HCT116 (cell line): ENCODE measurements at regions not wholly inside any gene's neighbourhood (a gene's known extent, or its start where the extent isn't known, plus 50 kb on each side); places are given as distances from the start of the nearest gene placed in this dataset.

Experiments
- ATAC-seq: fragments of 200-7000 bp; cut with Tn5 transposase; 2 replicates; pipeline ENCODE4 v1.9.1; 2020; ENCODE audit warnings: mild to moderate bottlenecking, moderate library complexity
- BruUV-seq: library from RNA; stranded (reverse); fragments of 400-500 nt; replicated peaks from 2 replicates; lab custom pipeline; 2021; lab: Mats Ljungman, UMichigan
- CTCF ChIA-PET: fragments of 300-600 bp; sonication (Branson Sonifier 250); formaldehyde crosslinking; loops from one replicate; lab custom pipeline; 2021; ENCODE audit warnings: antibody characterized with exemption; lab: Charles Lee
- POLR2A ChIA-PET: fragments of 300-600, 350-600 bp; sonication (Branson Sonifier 250); formaldehyde crosslinking; loops from one replicate; lab custom pipeline; 2021; ENCODE audit warnings: antibody characterized with exemption; lab: Charles Lee
- RAD21 ChIA-PET, 2 experiments: fragments of 300-600 bp; sonication (Branson Sonifier 250); formaldehyde crosslinking; loops; one replicate each; lab custom pipeline; 2023; ENCODE audit warnings: low total read pairs in 2 of 2; ENCODE audit not compliant: uncharacterized antibody in 2 of 2, unreplicated experiment in 2 of 2, low non-redundant PET in 1 of 2; lab: Charles Lee
- DNase-seq: peaks from one replicate; pipeline ENCODE4 v3.0.0-alpha.2; 2010; ENCODE audit warnings: low read depth, low spot score
- H2AFZ ChIP-seq: fragments of 200-600 bp; shearing (Covaris generic), sonication (generic); 2 replicates; pipeline ENCODE4 v1.6.1; 2017; ENCODE audit warnings: low read depth, mixed run types, mixed read lengths, antibody characterized with exemption, low read length; ENCODE audit not compliant: poor library complexity, severe bottlenecking
- H3K27ac ChIP-seq: 2 replicates; pipeline ENCODE4 v1.5.1; 2012; ENCODE audit warnings: low read depth, low read length
- H3K27me3 ChIP-seq: fragments of 200-600 bp; sonication (generic); 2 replicates; pipeline ENCODE4 v1.6.1; 2016; ENCODE audit warnings: mixed run types, low read length, mixed read lengths; ENCODE audit not compliant: insufficient read depth
- H3K36me3 ChIP-seq, 2 experiments: fragments of 200-500 bp in 1 of 2; fragments of 200-600 bp in 1 of 2; sonication (Bioruptor generic) in 1 of 2; sonication (generic) in 1 of 2; 2 replicates each; pipeline versions ENCODE4 v1.5.1 to v1.6.1; 2014 to 2016; ENCODE audit warnings: low read length in 2 of 2, inconsistent platforms in 1 of 2, mixed read lengths in 1 of 2, mixed run types in 1 of 2; ENCODE audit not compliant: insufficient read depth in 2 of 2, control insufficient read depth in 1 of 2
- H3K4me1 ChIP-seq, 2 experiments: fragments of 200-600 bp in 1 of 2; sonication (generic) in 1 of 2; 2 replicates each; pipeline versions ENCODE4 v1.5.1 to v1.6.1; 2012 to 2017; ENCODE audit warnings: low read length in 2 of 2, inconsistent platforms in 1 of 2, mild to moderate bottlenecking in 1 of 2, mixed read lengths in 1 of 2, mixed run types in 1 of 2, moderate library complexity in 1 of 2; ENCODE audit not compliant: insufficient read depth in 2 of 2, control insufficient read depth in 1 of 2
- H3K4me2 ChIP-seq: fragments of 200-600 bp; sonication (generic); 2 replicates; pipeline ENCODE4 v1.6.1; 2017; ENCODE audit warnings: mixed run types, low read length, mixed read lengths
- H3K4me3 ChIP-seq, 2 experiments: fragments of 200-600 bp in 1 of 2; sonication (generic) in 1 of 2; replicated peaks in 1 of 2; 2 replicates each; pipeline ENCODE4 v1.5.1; 2011 to 2016; ENCODE audit warnings: low read length in 2 of 2, control low read depth in 1 of 2, low read depth in 1 of 2, mild to moderate bottlenecking in 1 of 2, mixed read lengths in 1 of 2, mixed run types in 1 of 2
- H3K79me2 ChIP-seq: fragments of 200-600 bp; sonication (generic); 2 replicates; pipeline ENCODE4 v1.6.1; 2017; ENCODE audit warnings: mild to moderate bottlenecking, mixed run types, low read length, moderate library complexity, mixed read lengths; ENCODE audit not compliant: insufficient read depth
- H3K9ac ChIP-seq: fragments of 200-600 bp; sonication (generic); 2 replicates; pipeline ENCODE4 v1.6.1; 2016; ENCODE audit warnings: low read length, mixed read lengths
- H3K9me2 ChIP-seq: fragments of 200-600 bp; sonication (generic), shearing (Covaris generic); 2 replicates; pipeline ENCODE4 v1.6.1; 2017; ENCODE audit warnings: mixed run types, mild to moderate bottlenecking, moderate library complexity; ENCODE audit not compliant: insufficient read depth
- H3K9me3 ChIP-seq, 2 experiments: fragments of 200-500 bp in 1 of 2; fragments of 200-600 bp in 1 of 2; sonication (Bioruptor generic) in 1 of 2; sonication (generic) in 1 of 2; 2 replicates each; pipeline ENCODE4 v1.6.1; 2014 to 2017; ENCODE audit warnings: low read length in 2 of 2, mixed read lengths in 2 of 2, inconsistent platforms in 1 of 2, low read depth in 1 of 2, mild to moderate bottlenecking in 1 of 2, mixed run types in 1 of 2, moderate library complexity in 1 of 2; ENCODE audit not compliant: control insufficient read depth in 1 of 2, insufficient read depth in 1 of 2
- H4K20me1 ChIP-seq: fragments of 200-600 bp; sonication (generic), shearing (Covaris generic); 2 replicates; pipeline ENCODE4 v1.6.1; 2017; ENCODE audit warnings: mixed run types, mild to moderate bottlenecking, moderate library complexity; ENCODE audit not compliant: insufficient read depth
- ATF3 ChIP-seq: IDR thresholded peaks from 2 replicates; pipeline ENCODE4 v1.6.1; 2012
- CBX3 ChIP-seq: IDR thresholded peaks from 2 replicates; pipeline ENCODE4 v1.6.1; 2012; ENCODE audit warnings: low read depth
- CTCF ChIP-seq, 3 experiments: fragments of 200-600 bp in 1 of 3; sonication (generic) in 1 of 3; IDR thresholded peaks in 2 of 3; conservative IDR thresholded peaks in 1 of 3; 2 replicates each; pipeline ENCODE4 v1.5.1; 2012 to 2017; ENCODE audit warnings: low read depth in 2 of 3, low read length in 2 of 3, antibody characterized with exemption in 1 of 3, borderline replicate concordance in 1 of 3, control low read depth in 1 of 3, mild to moderate bottlenecking in 1 of 3, mixed read lengths in 1 of 3, mixed run types in 1 of 3, moderate library complexity in 1 of 3; ENCODE audit not compliant: insufficient read depth in 1 of 3
- EGR1 ChIP-seq: IDR thresholded peaks from 2 replicates; pipeline ENCODE4 v1.6.1; 2012; ENCODE audit warnings: low read depth
- ELF1 ChIP-seq: IDR thresholded peaks from 2 replicates; pipeline ENCODE4 v1.6.1; 2012; ENCODE audit warnings: low read depth, borderline replicate concordance
- EZH2phosphoT487 ChIP-seq: fragments of 200-600 bp; IDR thresholded peaks from 2 replicates; pipeline ENCODE4 v1.6.1; 2018; ENCODE audit warnings: antibody characterized with exemption, borderline replicate concordance
- JUND ChIP-seq: IDR thresholded peaks from 2 replicates; pipeline ENCODE4 v1.6.1; 2012
- RAD21 ChIP-seq: IDR thresholded peaks from 2 replicates; pipeline ENCODE4 v1.6.1; 2012; ENCODE audit warnings: low read depth, mild to moderate bottlenecking
- SIN3A ChIP-seq: IDR thresholded peaks from 2 replicates; pipeline ENCODE4 v1.6.1; 2012; ENCODE audit warnings: low read depth
- SRF ChIP-seq: IDR thresholded peaks from 2 replicates; pipeline ENCODE4 v1.6.1; 2012; ENCODE audit warnings: low read depth
- YY1 ChIP-seq: IDR thresholded peaks from 2 replicates; pipeline ENCODE4 v1.6.1; 2011; ENCODE audit warnings: low read length, low read depth, moderate library complexity, mild to moderate bottlenecking; ENCODE audit not compliant: insufficient replicate concordance; ENCODE audit errors: extremely low read depth
- ZFX ChIP-seq: fragments of 450-650 bp; IDR thresholded peaks from 2 replicates; pipeline ENCODE4 v1.6.1; 2017
- ZNF274 ChIP-seq: fragments of 200-500 bp; sonication (Bioruptor generic); IDR thresholded peaks from 2 replicates; pipeline ENCODE4 v1.6.1; 2014; ENCODE audit warnings: mild to moderate bottlenecking, low read depth, low read length, inconsistent platforms
- intact Hi-C: fragments of 100-400 bp; cut with micrococcal nuclease; formaldehyde crosslinking; loops from 2 replicates; pipeline ENCODE4 v1.10.0; 2022
- TF ChIP-seq, protein P1 (sequence below): IDR thresholded peaks from 2 replicates; pipeline ENCODE4 v1.6.1; 2011; ENCODE audit warnings: mild to moderate bottlenecking, low read length, moderate library complexity; ENCODE audit not compliant: insufficient replicate concordance; ENCODE audit errors: extremely low read depth

- intact Hi-C loops, result no loop called here
- TF ChIP-seq YY1 (no peak), JUND (0 out of 2 replicates have a peak, but pooled peaks have one; percentile 10), ZNF274 (no peak)
- ATAC-seq, result no peak
- Histone ChIP-seq H3K4me1 (peaks cover 4 to 25% of the 10 kb centered on the region in 2 experiments; a peak in 3 of 4 replicates), H3K79me2 (no peaks in the 10 kb centered on the region), H3K4me2 (0 out of 2 replicates have a peak overlapping the region, but pooled peaks have one; percentile 2), H3K9me3 (no peaks in the 10 kb centered on the region), H2AFZ (no peak overlapping the region), H4K20me1 (no peaks in the 10 kb centered on the region), H3K27me3 (no peaks in the 10 kb centered on the region), H3K27ac (peak overlapping the region; percentile 8; the same call in 1 of the 2 replicates), H3K36me3 (peaks cover 0 to 10% of the 10 kb centered on the region in 2 experiments; a peak in 2 of 4 replicates), H3K9me2 (no peaks in the 10 kb centered on the region), H3K4me3 (no peak overlapping the region), H3K9ac (no peak overlapping the region)
- no TSS peak for BruUV-seq
- ChIA-PET RAD21 (no interaction called here), CTCF (no interaction called here), POLR2A (no interaction called here)
- no peak for DNase-seq
Observed at GRCh38 chr6:144879436-144879835, 594.3 kb downstream of the UTRN start.

- Histone ChIP-seq H3K4me3 (no peak overlapping the region), H3K27ac (no peak overlapping the region), H3K27me3 (no peaks in the 10 kb centered on the region), H2AFZ (no peak overlapping the region), H3K9me3 (no peaks in the 10 kb centered on the region), H3K79me2 (no peaks in the 10 kb centered on the region), H3K4me2 (no peak overlapping the region), H3K4me1 (peaks cover 4 to 37% of the 10 kb centered on the region in 2 experiments; a peak in 3 of 4 replicates), H3K9ac (no peak overlapping the region), H3K36me3 (peaks cover 0 to 5% of the 10 kb centered on the region in 2 experiments; a peak in 1 of 4 replicates), H4K20me1 (no peaks in the 10 kb centered on the region), H3K9me2 (no peaks in the 10 kb centered on the region)
- ChIA-PET RAD21 (no interaction called here), CTCF (no interaction called here), POLR2A (no interaction called here)
- intact Hi-C loops, result no loop called here
- DNase-seq (no peak), ATAC-seq (no peak)
- BruUV-seq, result no TSS peak
- no peak for TF ChIP-seq EGR1
- TF ChIP-seq, protein P1, sequence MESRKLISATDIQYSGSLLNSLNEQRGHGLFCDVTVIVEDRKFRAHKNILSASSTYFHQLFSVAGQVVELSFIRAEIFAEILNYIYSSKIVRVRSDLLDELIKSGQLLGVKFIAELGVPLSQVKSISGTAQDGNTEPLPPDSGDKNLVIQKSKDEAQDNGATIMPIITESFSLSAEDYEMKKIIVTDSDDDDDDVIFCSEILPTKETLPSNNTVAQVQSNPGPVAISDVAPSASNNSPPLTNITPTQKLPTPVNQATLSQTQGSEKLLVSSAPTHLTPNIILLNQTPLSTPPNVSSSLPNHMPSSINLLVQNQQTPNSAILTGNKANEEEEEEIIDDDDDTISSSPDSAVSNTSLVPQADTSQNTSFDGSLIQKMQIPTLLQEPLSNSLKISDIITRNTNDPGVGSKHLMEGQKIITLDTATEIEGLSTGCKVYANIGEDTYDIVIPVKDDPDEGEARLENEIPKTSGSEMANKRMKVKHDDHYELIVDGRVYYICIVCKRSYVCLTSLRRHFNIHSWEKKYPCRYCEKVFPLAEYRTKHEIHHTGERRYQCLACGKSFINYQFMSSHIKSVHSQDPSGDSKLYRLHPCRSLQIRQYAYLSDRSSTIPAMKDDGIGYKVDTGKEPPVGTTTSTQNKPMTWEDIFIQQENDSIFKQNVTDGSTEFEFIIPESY, result no peak
- TF ChIP-seq SIN3A, result no peak
- no peak for TF ChIP-seq EZH2phosphoT487
- TF ChIP-seq CBX3, result no peak
- no peak for TF ChIP-seq ZFX
- TF ChIP-seq ZNF274, result no peak
- no peak for TF ChIP-seq JUND
- TF ChIP-seq CTCF (IDR thresholded peaks at IDR 0.05 in 2 of 3, conservative IDR thresholded peaks at IDR 0.05 in 1 of 3; ENCODE audit: borderline replicate concordance in 1 of 3, insufficient read depth in 1 of 3, low read depth in 2 of 3, low read length in 2 of 3), result no peak
- TF ChIP-seq ELF1, result no peak
- TF ChIP-seq ATF3, result no peak
- no peak for TF ChIP-seq SRF
- no peak for TF ChIP-seq RAD21
Observed at GRCh38 chr6:144882425-144882824, 597.3 kb downstream of the UTRN start.
